ENCODE measurements at regions not wholly inside any gene's neighbourhood (a gene's known extent, or its start where the extent isn't known, plus 50 kb on each side); places are given as distances from the start of the nearest gene placed in this dataset.

- no peaks in the 10 kb centered on the region for H3K36me3 ChIP-seq
- no peaks in the 10 kb centered on the region for H3K9me3 ChIP-seq
- peaks cover 30% of the 10 kb centered on the region for H3K4me1 ChIP-seq
- no peak overlapping the region for H3K27ac ChIP-seq
- intact Hi-C loops (cut with DNase I): no loop called here
- no peaks in the 10 kb centered on the region for H3K27me3 ChIP-seq
- TF ChIP-seq POLR2AphosphoS5 (IDR thresholded peaks at IDR 0.05; ENCODE audit: insufficient read depth in 1 of 2, low read depth in 1 of 2): no peak
- no peak for TF ChIP-seq POLR2A (IDR thresholded peaks at IDR 0.05)
- no peak for TF ChIP-seq CTCF (IDR thresholded peaks at IDR 0.05)
- H3K4me3 ChIP-seq: no peak overlapping the region
- DNase-seq (ENCODE audit: extremely low spot score in 2 of 2): peak in 1 of 2 donors; percentile 10
Measured at GRCh38 chr6:14276667-14277404, 159.3 kb downstream of the CD83 start.

GRCh38 chr6:14277405-14277930, 159.9 kb downstream of the CD83 start:
- peaks cover 30% of the 10 kb centered on the region for H3K4me1 ChIP-seq
- H3K27ac ChIP-seq: no peak overlapping the region
- no peaks in the 10 kb centered on the region for H3K36me3 ChIP-seq
- no peak overlapping the region for H3K4me3 ChIP-seq
- TF ChIP-seq POLR2AphosphoS5 (IDR thresholded peaks at IDR 0.05; ENCODE audit: insufficient read depth in 1 of 2, low read depth in 1 of 2) (no peak), POLR2A (IDR thresholded peaks at IDR 0.05) (no peak), CTCF (IDR thresholded peaks at IDR 0.05) (no peak)
- intact Hi-C loops (cut with DNase I): no loop called here
- H3K27me3 ChIP-seq: no peaks in the 10 kb centered on the region
- peak in 1 of 2 donors; percentile 34 for DNase-seq (ENCODE audit: extremely low spot score in 2 of 2)
- no peaks in the 10 kb centered on the region for H3K9me3 ChIP-seq

- DNase-seq (ENCODE audit: extremely low spot score in 2 of 2): no peak
Measured at GRCh38 chr6:14278006-14278405, 160.4 kb downstream of the CD83 start.

GRCh38 chr6:14278446-14278845, 160.9 kb downstream of the CD83 start:
- intact Hi-C loops (cut with DNase I): no loop called here

More at GRCh38 chr6:14278006-14278405, 160.4 kb downstream of the CD83 start:
- intact Hi-C loops (cut with DNase I): no loop called here
- Histone ChIP-seq H3K9me3 (no peaks in the 10 kb centered on the region), H3K4me3 (no peak overlapping the region), H3K27me3 (no peaks in the 10 kb centered on the region), H3K27ac (no peak overlapping the region), H3K36me3 (no peaks in the 10 kb centered on the region), H3K4me1 (peaks cover 30% of the 10 kb centered on the region)
- TF ChIP-seq CTCF (IDR thresholded peaks at IDR 0.05) (no peak), POLR2A (IDR thresholded peaks at IDR 0.05) (no peak), POLR2AphosphoS5 (IDR thresholded peaks at IDR 0.05; ENCODE audit: insufficient read depth in 1 of 2, low read depth in 1 of 2) (no peak)

More at GRCh38 chr6:14278446-14278845, 160.9 kb downstream of the CD83 start:
- H3K27me3 ChIP-seq: no peaks in the 10 kb centered on the region
- no peak overlapping the region for H3K27ac ChIP-seq
- TF ChIP-seq CTCF (IDR thresholded peaks at IDR 0.05): no peak
- TF ChIP-seq POLR2AphosphoS5 (IDR thresholded peaks at IDR 0.05; ENCODE audit: insufficient read depth in 1 of 2, low read depth in 1 of 2): no peak
- TF ChIP-seq POLR2A (IDR thresholded peaks at IDR 0.05): no peak
- DNase-seq (ENCODE audit: extremely low spot score in 2 of 2): no peak
- H3K9me3 ChIP-seq: no peaks in the 10 kb centered on the region
- H3K4me3 ChIP-seq: no peak overlapping the region
- H3K4me1 ChIP-seq: peaks cover 30% of the 10 kb centered on the region
- no peaks in the 10 kb centered on the region for H3K36me3 ChIP-seq
